BE2C (cell line): ENCODE measurements at regions not wholly inside any gene's neighbourhood (a gene's known extent, or its start where the extent isn't known, plus 50 kb on each side); places are given as distances from the start of the nearest gene placed in this dataset.

Experiments used
- DNase-seq: peaks from one replicate; pipeline ENCODE4 v3.0.0-alpha.2; 2020
- H3K27me3 ChIP-seq: fragments of 250-450 bp; sonication (Bioruptor Pico); 2 replicates; pipeline ENCODE4 v1.5.1; 2020; ENCODE audit warnings: mild to moderate bottlenecking
- H3K36me3 ChIP-seq: fragments of 250-450 bp; sonication (Bioruptor Pico); 2 replicates; pipeline ENCODE4 v1.5.1; 2020; ENCODE audit warnings: mild to moderate bottlenecking
- H3K4me1 ChIP-seq: fragments of 250-450 bp; sonication (Bioruptor Pico); 2 replicates; pipeline ENCODE4 v1.5.1; 2020
- H3K4me3 ChIP-seq: 2 replicates; pipeline ENCODE4 v1.5.1; 2011; ENCODE audit warnings: low read depth, low read length
- H3K9me3 ChIP-seq: fragments of 250-450 bp; sonication (Bioruptor Pico); 2 replicates; pipeline ENCODE4 v1.5.1; 2020
- CTCF ChIP-seq: IDR thresholded peaks from 2 replicates; pipeline ENCODE4 v1.5.1; 2012; ENCODE audit warnings: mild to moderate bottlenecking, low read depth, low read length

- H3K4me3 ChIP-seq: no peak overlapping the region
- no peaks in the 10 kb centered on the region for H3K36me3 ChIP-seq
- DNase-seq: no peak
- no peak for TF ChIP-seq CTCF
- H3K27me3 ChIP-seq: no peaks in the 10 kb centered on the region
- no peaks in the 10 kb centered on the region for H3K4me1 ChIP-seq
- peaks cover 4% of the 10 kb centered on the region; the same call in 1 of the 2 replicates for H3K9me3 ChIP-seq
These were observed 423.3 kb upstream of the MAF start for GRCh38 chr16:80023865-80024264.

GRCh38 chr16:80019395-80019794 lies 418.9 kb upstream of the MAF start:
- peaks cover 4% of the 10 kb centered on the region for H3K9me3 ChIP-seq
- no peaks in the 10 kb centered on the region for H3K4me1 ChIP-seq
- TF ChIP-seq CTCF: no peak
- no peaks in the 10 kb centered on the region for H3K27me3 ChIP-seq
- no peak overlapping the region for H3K4me3 ChIP-seq
- no peaks in the 10 kb centered on the region for H3K36me3 ChIP-seq
- DNase-seq: no peak

- Histone ChIP-seq H3K9me3 (peaks cover 4% of the 10 kb centered on the region), H3K4me3 (no peak overlapping the region), H3K36me3 (no peaks in the 10 kb centered on the region), H3K27me3 (no peaks in the 10 kb centered on the region), H3K4me1 (no peaks in the 10 kb centered on the region)
- DNase-seq: no peak
- no peak for TF ChIP-seq CTCF
These were observed 417.9 kb upstream of the MAF start for GRCh38 chr16:80018466-80018865.

GRCh38 chr16:80016731-80017326 lies 416.3 kb upstream of the MAF start:
- no peaks in the 10 kb centered on the region for H3K27me3 ChIP-seq
- H3K4me3 ChIP-seq: no peak overlapping the region
- no peaks in the 10 kb centered on the region for H3K36me3 ChIP-seq
- H3K4me1 ChIP-seq: no peaks in the 10 kb centered on the region
- no peak for TF ChIP-seq CTCF
- peaks cover 4% of the 10 kb centered on the region for H3K9me3 ChIP-seq
- no peak for DNase-seq

- H3K36me3 ChIP-seq: no peaks in the 10 kb centered on the region
These were observed 415.0 kb upstream of the MAF start for GRCh38 chr16:80015566-80015965.

More at GRCh38 chr16:80015566-80015965, 415.0 kb upstream of the MAF start:
- no peak for DNase-seq
- H3K4me1 ChIP-seq: no peaks in the 10 kb centered on the region
- no peak overlapping the region for H3K4me3 ChIP-seq
- H3K9me3 ChIP-seq: peaks cover 4% of the 10 kb centered on the region
- H3K27me3 ChIP-seq: no peaks in the 10 kb centered on the region
- TF ChIP-seq CTCF: no peak
